Ectodermal cell (in vitro differentiated cells): ENCODE measurements at regions not wholly inside any gene's neighbourhood (a gene's known extent, or its start where the extent isn't known, plus 50 kb on each side); places are given as distances from the start of the nearest gene placed in this dataset.

ENCODE experiments used
- H3K27ac ChIP-seq: 2 replicates; pipeline ENCODE4 v1.7.0; 2013; ENCODE audit warnings: mild to moderate bottlenecking, low read depth, low read length; ENCODE audit not compliant: insufficient read depth, poor library complexity, severe bottlenecking
- H3K27me3 ChIP-seq: 2 replicates; pipeline ENCODE4 v1.7.0; 2013; ENCODE audit warnings: mild to moderate bottlenecking, low read length; ENCODE audit not compliant: insufficient read depth, control insufficient read depth, poor library complexity, severe bottlenecking
- H3K36me3 ChIP-seq: one replicate; pipeline ENCODE4 v1.7.0; 2013; ENCODE audit warnings: low read length; ENCODE audit not compliant: control insufficient read depth, insufficient read depth
- H3K4me1 ChIP-seq: one replicate; pipeline ENCODE4 v1.7.0; 2013; ENCODE audit warnings: low read length; ENCODE audit not compliant: control insufficient read depth, insufficient read depth
- H3K4me3 ChIP-seq: 2 replicates; pipeline ENCODE4 v1.7.0; 2013; ENCODE audit warnings: low read depth, low read length, control low read depth; ENCODE audit not compliant: insufficient read depth
- H3K9me3 ChIP-seq: 2 replicates; pipeline ENCODE4 v1.7.0; 2013; ENCODE audit warnings: mild to moderate bottlenecking, low read length, moderate library complexity; ENCODE audit not compliant: control insufficient read depth
- WGBS, 2 experiments: methylation state at CpG; one replicate each; pipeline ENCODE4 v1.1.7; 2013; ENCODE audit warnings: missing lambda C conversion rate in 2 of 2; 5-methylcytosine and 5-hydroxymethylcytosine counted together

GRCh38 chr22:49154433-49154832, 673.2 kb downstream of the BRD1 start:
- WGBS, 2 experiments: 90 to 92% methylated on average over 18 of the region's 18 CpGs
- H3K4me3 ChIP-seq: no peak overlapping the region
- no peak overlapping the region for H3K27ac ChIP-seq

GRCh38 chr22:49153921-49154320, 673.8 kb downstream of the BRD1 start:
- H3K4me3 ChIP-seq: no peak overlapping the region
- 91 to 93% methylated on average over 11 of the region's 11 CpGs for WGBS, 2 experiments
- H3K27me3 ChIP-seq: no peaks in the 10 kb centered on the region
- H3K4me1 ChIP-seq: peaks cover 22% of the 10 kb centered on the region
- H3K36me3 ChIP-seq: no peaks in the 10 kb centered on the region
- H3K9me3 ChIP-seq: no peaks in the 10 kb centered on the region
- no peak overlapping the region for H3K27ac ChIP-seq

More at GRCh38 chr22:49154433-49154832, 673.2 kb downstream of the BRD1 start:
- no peaks in the 10 kb centered on the region for H3K27me3 ChIP-seq
- no peaks in the 10 kb centered on the region for H3K9me3 ChIP-seq
- peaks cover 22% of the 10 kb centered on the region for H3K4me1 ChIP-seq
- no peaks in the 10 kb centered on the region for H3K36me3 ChIP-seq

GRCh38 chr22:49152939-49153770, 674.5 kb downstream of the BRD1 start:
- WGBS, 2 experiments: 93 to 94% methylated on average over 20 of the region's 20 CpGs
- no peaks in the 10 kb centered on the region for H3K9me3 ChIP-seq

GRCh38 chr22:49152127-49152938, 675.3 kb downstream of the BRD1 start:
- H3K9me3 ChIP-seq: no peaks in the 10 kb centered on the region
- H3K4me1 ChIP-seq: peaks cover 22% of the 10 kb centered on the region
- H3K27me3 ChIP-seq: no peaks in the 10 kb centered on the region
- no peak overlapping the region for H3K4me3 ChIP-seq
- no peaks in the 10 kb centered on the region for H3K36me3 ChIP-seq
- no peak overlapping the region for H3K27ac ChIP-seq
- 33 to 40% methylated on average over 13 of the region's 13 CpGs for WGBS, 2 experiments

More at GRCh38 chr22:49152939-49153770, 674.5 kb downstream of the BRD1 start:
- Histone ChIP-seq H3K4me3 (no peak overlapping the region), H3K4me1 (peaks cover 22% of the 10 kb centered on the region), H3K27me3 (no peaks in the 10 kb centered on the region), H3K27ac (no peak overlapping the region), H3K36me3 (no peaks in the 10 kb centered on the region)

- no peaks in the 10 kb centered on the region for H3K9me3 ChIP-seq
- 81 to 83% methylated on average over 24 of the region's 24 CpGs for WGBS, 2 experiments
- H3K27me3 ChIP-seq: no peaks in the 10 kb centered on the region
- peaks cover 22% of the 10 kb centered on the region for H3K4me1 ChIP-seq
- H3K27ac ChIP-seq: no peak overlapping the region
- no peaks in the 10 kb centered on the region for H3K36me3 ChIP-seq
- no peak overlapping the region for H3K4me3 ChIP-seq
Observed at GRCh38 chr22:49151256-49152126, 676.2 kb downstream of the BRD1 start.

GRCh38 chr22:49150801-49151221, 676.9 kb downstream of the BRD1 start:
- Histone ChIP-seq H3K4me1 (peaks cover 22% of the 10 kb centered on the region), H3K27ac (no peak overlapping the region), H3K4me3 (no peak overlapping the region), H3K9me3 (no peaks in the 10 kb centered on the region), H3K27me3 (no peaks in the 10 kb centered on the region), H3K36me3 (no peaks in the 10 kb centered on the region)
- WGBS, 2 experiments: 90 to 91% methylated on average over 18 of the region's 18 CpGs

GRCh38 chr22:49149721-49150608, 677.7 kb downstream of the BRD1 start:
- 76 to 78% methylated on average over 17 of the region's 18 CpGs for WGBS, 2 experiments
- Histone ChIP-seq H3K36me3 (no peaks in the 10 kb centered on the region), H3K4me3 (no peak overlapping the region)

GRCh38 chr22:49148895-49149418, 678.7 kb downstream of the BRD1 start:
- 80 to 86% methylated on average over 10 of the region's 10 CpGs for WGBS, 2 experiments
- no peaks in the 10 kb centered on the region for H3K9me3 ChIP-seq
- no peak overlapping the region for H3K27ac ChIP-seq
- peaks cover 22% of the 10 kb centered on the region for H3K4me1 ChIP-seq
- H3K27me3 ChIP-seq: no peaks in the 10 kb centered on the region
- no peak overlapping the region for H3K4me3 ChIP-seq
- no peaks in the 10 kb centered on the region for H3K36me3 ChIP-seq

More at GRCh38 chr22:49149721-49150608, 677.7 kb downstream of the BRD1 start:
- Histone ChIP-seq H3K9me3 (no peaks in the 10 kb centered on the region), H3K4me1 (peaks cover 22% of the 10 kb centered on the region), H3K27ac (no peak overlapping the region), H3K27me3 (no peaks in the 10 kb centered on the region)

GRCh38 chr22:49147617-49148175, 680.0 kb downstream of the BRD1 start:
- WGBS, 2 experiments: 91% methylated on average over 15 of the region's 15 CpGs
- Histone ChIP-seq H3K9me3 (no peaks in the 10 kb centered on the region), H3K27ac (no peak overlapping the region), H3K4me1 (peaks cover 15% of the 10 kb centered on the region), H3K36me3 (no peaks in the 10 kb centered on the region), H3K4me3 (no peak overlapping the region), H3K27me3 (no peaks in the 10 kb centered on the region)
